Lower leg skin (tissue), 3 donors: ENCODE measurements at regions not wholly inside any gene's neighbourhood (a gene's known extent, or its start where the extent isn't known, plus 50 kb on each side); places are given as distances from the start of the nearest gene placed in this dataset.
"Not testable (repeated sequence)": the region's sequence is repeated elsewhere in the genome, so short reads cannot be mapped to it uniquely, and the experiment has no call there.

Source experiments
- CTCF ChIP-seq, 3 donors: fragments of 450-650 bp; IDR thresholded peaks; one replicate each; pipeline ENCODE4 v1.5.1; 2016; ENCODE audit warnings: antibody characterized with exemption in 3 of 3, mild to moderate bottlenecking in 3 of 3, moderate library complexity in 2 of 3
- POLR2A ChIP-seq, 2 donors: fragments of 450-650 bp; IDR thresholded peaks; one replicate each; pipeline ENCODE4 v1.6.1; 2016 to 2017; ENCODE audit warnings: antibody characterized with exemption in 2 of 2, mild to moderate bottlenecking in 1 of 2, moderate library complexity in 1 of 2

- TF ChIP-seq POLR2A, CTCF (IDR thresholded peaks at IDR 0.05): not testable (repeated sequence)
Observed at GRCh38 chr22:10526079-10526478, 5001.9 kb upstream of the OR11H1 start.
